ENCODE measurements at regions not wholly inside any gene's neighbourhood (a gene's known extent, or its start where the extent isn't known, plus 50 kb on each side); places are given as distances from the start of the nearest gene placed in this dataset.

DNA sequence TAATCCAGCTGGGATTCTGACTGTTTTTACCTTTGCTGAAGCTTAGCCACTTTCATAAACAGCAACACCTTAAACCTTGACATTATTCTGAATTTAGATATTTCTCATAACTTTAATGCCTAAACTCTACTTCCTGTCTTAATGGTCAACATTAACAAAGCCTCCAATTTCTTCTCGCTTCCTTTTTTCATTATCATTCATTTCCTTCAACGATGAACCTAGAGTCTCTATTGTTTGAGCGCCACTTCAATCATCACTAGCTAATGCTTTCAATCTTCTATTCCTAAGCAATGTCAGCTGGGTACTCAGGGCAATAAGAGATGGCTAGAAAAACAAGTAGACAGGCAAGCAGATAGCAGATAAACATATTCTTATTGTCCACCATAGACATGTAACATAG lies 96.6 kb upstream of the TMEM196 start:
- no peaks in the 10 kb centered on the region for H3K79me2 ChIP-seq (ENCODE audit: insufficient read depth, low read length)
- BruUV-seq (replicated peaks): no TSS peak
- H3K4me1 ChIP-seq (ENCODE audit: insufficient read depth, low read length): no peaks in the 10 kb centered on the region
- H3K4me3 ChIP-seq (replicated peaks in 1 of 3; ENCODE audit: insufficient read depth in 1 of 3, low read depth in 2 of 3, low read length in 3 of 3): no peak overlapping the region
- TF ChIP-seq SRF (IDR thresholded peaks at IDR 0.05; ENCODE audit: low read depth, low read length): no peak
- TF ChIP-seq, protein P1, sequence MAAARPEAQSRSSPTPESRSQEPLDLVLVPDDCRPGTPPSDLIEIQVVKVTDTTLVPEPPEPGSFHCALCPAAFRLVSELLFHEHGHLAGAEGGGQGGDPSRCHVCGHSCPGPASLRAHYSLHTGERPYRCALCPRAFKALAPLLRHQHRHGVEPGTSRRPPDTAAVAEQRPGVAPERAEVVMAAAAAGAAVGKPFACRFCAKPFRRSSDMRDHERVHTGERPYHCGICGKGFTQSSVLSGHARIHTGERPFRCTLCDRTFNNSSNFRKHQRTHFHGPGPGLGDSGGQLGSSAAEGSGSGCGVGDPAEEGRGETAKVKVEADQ (CRISPR knock-in tag; IDR thresholded peaks at IDR 0.05; ENCODE audit: borderline replicate concordance): no peak
- TF ChIP-seq RBM39 (IDR thresholded peaks at IDR 0.05; ENCODE audit: low read depth, low read length, poor library complexity, severe bottlenecking): no peak
- TF ChIP-seq NFKBIZ (CRISPR knock-in tag; IDR thresholded peaks at IDR 0.05): no peak
- ChIA-PET POLR2A (no interaction called here), CTCF (ENCODE audit: low intra/inter-chr PET ratio, low total read pairs) (no interaction called here)
- no peaks in the 10 kb centered on the region for H3K27me3 ChIP-seq (ENCODE audit: control insufficient read depth in 1 of 2, insufficient read depth in 2 of 2, low read length in 2 of 2)
- no peak for FAIRE-seq
- in situ Hi-C loops (cut with HindIII; ENCODE audit: extremely low pct_ligation_motif_present, low pct_unique_long_range_greater_than_20kb): no loop called here
- 2% methylated on average over 3 of the region's 3 CpGs for WGBS (ENCODE audit: low lambda C conversion rate)
- intact Hi-C loops (cut with micrococcal nuclease; ENCODE audit: unreplicated experiment): no loop called here
- no peak for DNase-seq (ENCODE audit: low spot score)
- no peaks in the 10 kb centered on the region for H4K20me1 ChIP-seq (ENCODE audit: insufficient read depth, low read length)
- no peaks in the 10 kb centered on the region for H3K36me3 ChIP-seq (replicated peaks in 1 of 2; ENCODE audit: control insufficient read depth in 1 of 2, insufficient read depth in 2 of 2, low read length in 2 of 2)
- ATAC-seq: no peak
- H3K27ac ChIP-seq (ENCODE audit: extremely low read length, insufficient read depth, low read length): no peak overlapping the region
- H3K9me3 ChIP-seq (ENCODE audit: low read length): peaks cover 72% of the 10 kb centered on the region
- H3K9ac ChIP-seq (ENCODE audit: insufficient read depth, low read depth, low read length): no peak overlapping the region
- no peak overlapping the region for H3K4me2 ChIP-seq (ENCODE audit: low read depth, low read length)
- H2AFZ ChIP-seq (ENCODE audit: low read length): no peak overlapping the region

DNA sequence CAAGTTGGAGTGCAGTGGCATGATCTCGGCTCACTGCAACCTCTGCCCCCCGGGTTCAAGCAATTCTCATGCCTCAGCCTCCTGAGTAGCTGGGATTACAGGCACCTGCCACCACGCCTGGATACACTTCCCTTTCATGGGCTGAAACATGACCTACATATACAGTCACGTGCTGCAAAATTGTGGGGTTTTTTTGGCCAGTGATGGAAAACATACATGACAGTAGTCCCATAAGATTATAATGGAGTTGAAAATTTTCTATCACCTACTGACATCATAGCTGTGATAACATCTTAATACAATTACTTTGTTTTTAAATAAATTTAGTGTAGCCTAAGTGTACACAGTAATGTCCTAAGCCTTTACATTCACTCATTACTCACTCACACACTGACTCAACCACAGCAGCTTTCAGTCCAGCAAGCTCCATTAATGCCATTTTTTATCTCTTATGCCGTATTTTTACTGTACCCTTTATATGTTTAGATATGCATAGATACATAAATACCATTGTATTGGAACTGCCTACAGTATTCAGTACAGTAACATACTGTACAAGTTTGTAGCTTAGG lies 79.9 kb upstream of the TMEM196 start:
- Histone ChIP-seq H3K4me3 (replicated peaks in 1 of 3; ENCODE audit: insufficient read depth in 1 of 3, low read depth in 2 of 3, low read length in 3 of 3) (no peak overlapping the region), H3K4me2 (ENCODE audit: low read depth, low read length) (no peak overlapping the region), H3K4me1 (ENCODE audit: insufficient read depth, low read length) (no peaks in the 10 kb centered on the region), H3K79me2 (ENCODE audit: insufficient read depth, low read length) (no peaks in the 10 kb centered on the region), H3K9me3 (ENCODE audit: low read length) (peaks cover 79% of the 10 kb centered on the region), H2AFZ (ENCODE audit: low read length) (no peak overlapping the region), H3K27ac (ENCODE audit: extremely low read length, insufficient read depth, low read length) (no peak overlapping the region), H3K9ac (ENCODE audit: insufficient read depth, low read depth, low read length) (no peak overlapping the region), H3K27me3 (ENCODE audit: control insufficient read depth in 1 of 2, insufficient read depth in 2 of 2, low read length in 2 of 2) (no peaks in the 10 kb centered on the region), H3K36me3 (replicated peaks in 1 of 2; ENCODE audit: control insufficient read depth in 1 of 2, insufficient read depth in 2 of 2, low read length in 2 of 2) (no peaks in the 10 kb centered on the region), H4K20me1 (ENCODE audit: insufficient read depth, low read length) (no peaks in the 10 kb centered on the region)
- FAIRE-seq (no peak), ATAC-seq (no peak), DNase-seq (ENCODE audit: low spot score) (no peak)
- no TSS peak for BruUV-seq (replicated peaks)
- POLR2A ChIA-PET: no interaction called here
- WGBS (ENCODE audit: low lambda C conversion rate): 3% methylated on average over 5 of the region's 5 CpGs
- intact Hi-C loops (cut with micrococcal nuclease; ENCODE audit: unreplicated experiment) (no loop called here), in situ Hi-C loops (cut with HindIII; ENCODE audit: extremely low pct_ligation_motif_present, low pct_unique_long_range_greater_than_20kb) (no loop called here)
- CTCF ChIA-PET (ENCODE audit: low intra/inter-chr PET ratio, low total read pairs): no interaction called here
- TF ChIP-seq TMF1 (CRISPR knock-in tag; IDR thresholded peaks at IDR 0.05; ENCODE audit: low read depth): no peak
- TF ChIP-seq CCDC6 (CRISPR knock-in tag; IDR thresholded peaks at IDR 0.05): no peak
- TF ChIP-seq ZNF790 (CRISPR knock-in tag; IDR thresholded peaks at IDR 0.05; ENCODE audit: borderline replicate concordance): no peak
- TF ChIP-seq MEIS1 (CRISPR knock-in tag; IDR thresholded peaks at IDR 0.05; ENCODE audit: borderline replicate concordance): no peak
- no peak for TF ChIP-seq KDM4B (CRISPR knock-in tag; IDR thresholded peaks at IDR 0.05)
- TF ChIP-seq THAP11 (CRISPR knock-in tag; IDR thresholded peaks at IDR 0.05): no peak
- TF ChIP-seq, protein P2, sequence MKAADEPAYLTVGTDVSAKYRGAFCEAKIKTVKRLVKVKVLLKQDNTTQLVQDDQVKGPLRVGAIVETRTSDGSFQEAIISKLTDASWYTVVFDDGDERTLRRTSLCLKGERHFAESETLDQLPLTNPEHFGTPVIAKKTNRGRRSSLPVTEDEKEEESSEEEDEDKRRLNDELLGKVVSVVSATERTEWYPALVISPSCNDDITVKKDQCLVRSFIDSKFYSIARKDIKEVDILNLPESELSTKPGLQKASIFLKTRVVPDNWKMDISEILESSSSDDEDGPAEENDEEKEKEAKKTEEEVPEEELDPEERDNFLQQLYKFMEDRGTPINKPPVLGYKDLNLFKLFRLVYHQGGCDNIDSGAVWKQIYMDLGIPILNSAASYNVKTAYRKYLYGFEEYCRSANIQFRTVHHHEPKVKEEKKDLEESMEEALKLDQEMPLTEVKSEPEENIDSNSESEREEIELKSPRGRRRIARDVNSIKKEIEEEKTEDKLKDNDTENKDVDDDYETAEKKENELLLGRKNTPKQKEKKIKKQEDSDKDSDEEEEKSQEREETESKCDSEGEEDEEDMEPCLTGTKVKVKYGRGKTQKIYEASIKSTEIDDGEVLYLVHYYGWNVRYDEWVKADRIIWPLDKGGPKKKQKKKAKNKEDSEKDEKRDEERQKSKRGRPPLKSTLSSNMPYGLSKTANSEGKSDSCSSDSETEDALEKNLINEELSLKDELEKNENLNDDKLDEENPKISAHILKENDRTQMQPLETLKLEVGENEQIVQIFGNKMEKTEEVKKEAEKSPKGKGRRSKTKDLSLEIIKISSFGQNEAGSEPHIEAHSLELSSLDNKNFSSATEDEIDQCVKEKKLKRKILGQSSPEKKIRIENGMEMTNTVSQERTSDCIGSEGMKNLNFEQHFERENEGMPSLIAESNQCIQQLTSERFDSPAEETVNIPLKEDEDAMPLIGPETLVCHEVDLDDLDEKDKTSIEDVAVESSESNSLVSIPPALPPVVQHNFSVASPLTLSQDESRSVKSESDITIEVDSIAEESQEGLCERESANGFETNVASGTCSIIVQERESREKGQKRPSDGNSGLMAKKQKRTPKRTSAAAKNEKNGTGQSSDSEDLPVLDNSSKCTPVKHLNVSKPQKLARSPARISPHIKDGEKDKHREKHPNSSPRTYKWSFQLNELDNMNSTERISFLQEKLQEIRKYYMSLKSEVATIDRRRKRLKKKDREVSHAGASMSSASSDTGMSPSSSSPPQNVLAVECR (CRISPR knock-in tag; IDR thresholded peaks at IDR 0.05; ENCODE audit: borderline replicate concordance): no peak
- TF ChIP-seq U2AF1 (optimal IDR thresholded peaks at IDR 0.05; ENCODE audit: low read depth, low read length): no peak
- no peak for TF ChIP-seq JUND (CRISPR knock-in tag; IDR thresholded peaks at IDR 0.05)

All from HepG2 (cell line).